Frontal cortex (tissue), 3 donors: ENCODE measurements at regions not wholly inside any gene's neighbourhood (a gene's known extent, or its start where the extent isn't known, plus 50 kb on each side); places are given as distances from the start of the nearest gene placed in this dataset.
A peak's percentile ranks its signal among the peaks of the same experiment; 100 is the strongest.
"Not testable (repeated sequence)": the region's sequence is repeated elsewhere in the genome, so short reads cannot be mapped to it uniquely, and the experiment has no call there.

ENCODE experiments used
- DNase-seq, 2 donors: peaks; one replicate each; pipeline ENCODE4 v3.0.0; 2012; ENCODE audit warnings: low spot score in 2 of 2
- FAIRE-seq: peaks from 2 replicates; lab custom pipeline; 2012; peaks lifted over from hg19 to GRCh38; lab: Jason Lieb, UNC
- donor health status: control.
- donor health status: control.
- donor health status: control.

DNA sequence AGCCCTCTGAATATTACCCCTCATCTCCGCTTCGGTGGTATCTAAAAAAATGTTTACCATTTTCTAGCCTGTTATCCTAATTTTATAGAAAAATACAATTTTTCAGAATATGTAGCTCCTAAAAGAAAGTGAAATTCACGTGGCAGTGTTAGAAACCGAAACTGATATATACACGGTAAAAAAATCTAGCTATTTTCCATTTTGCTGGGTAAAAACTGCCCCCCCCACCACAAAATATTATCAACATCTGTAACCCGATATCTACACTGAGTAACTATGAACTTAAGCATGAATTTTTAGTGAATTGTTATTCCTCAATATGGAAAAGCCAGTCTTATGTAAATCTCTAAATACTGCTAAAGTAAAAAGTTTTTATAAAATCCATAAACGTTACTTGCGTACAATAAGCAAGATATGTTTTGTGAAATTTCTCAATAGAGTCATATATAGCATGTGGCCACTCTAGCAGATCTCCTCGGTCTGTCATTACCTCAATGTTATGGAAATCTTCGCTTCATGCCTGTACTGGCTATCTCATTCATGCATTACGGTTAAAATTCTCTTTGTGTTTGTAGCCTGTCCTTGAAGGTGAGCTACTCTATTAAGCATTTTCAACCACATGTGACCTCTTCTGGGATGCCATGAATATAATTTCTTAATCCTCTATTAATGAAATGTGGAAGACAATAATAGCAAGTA lies 524.2 kb downstream of the TRIB2 start:
- DNase-seq (no peak), FAIRE-seq (no peak)

DNA sequence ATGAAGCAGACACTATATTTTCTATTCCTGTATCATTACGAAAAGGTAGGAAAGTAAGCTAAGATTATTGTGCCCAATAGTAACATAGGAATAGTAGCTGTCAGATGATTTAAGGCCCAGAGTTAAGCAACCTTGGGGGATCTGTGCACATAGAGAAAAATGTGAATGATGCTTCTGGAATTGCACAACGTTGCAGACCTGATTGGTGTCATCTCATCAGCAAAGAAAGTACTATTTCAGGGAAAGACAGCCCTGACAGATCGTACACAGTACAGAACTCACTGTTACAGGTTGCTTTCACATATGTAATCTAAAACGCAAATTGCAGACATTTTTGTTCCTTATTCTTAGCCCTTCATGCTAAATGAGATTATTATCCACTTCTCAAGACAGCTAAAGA lies 535.9 kb downstream of the TRIB2 start:
- FAIRE-seq: no peak
- DNase-seq: no peak

DNA sequence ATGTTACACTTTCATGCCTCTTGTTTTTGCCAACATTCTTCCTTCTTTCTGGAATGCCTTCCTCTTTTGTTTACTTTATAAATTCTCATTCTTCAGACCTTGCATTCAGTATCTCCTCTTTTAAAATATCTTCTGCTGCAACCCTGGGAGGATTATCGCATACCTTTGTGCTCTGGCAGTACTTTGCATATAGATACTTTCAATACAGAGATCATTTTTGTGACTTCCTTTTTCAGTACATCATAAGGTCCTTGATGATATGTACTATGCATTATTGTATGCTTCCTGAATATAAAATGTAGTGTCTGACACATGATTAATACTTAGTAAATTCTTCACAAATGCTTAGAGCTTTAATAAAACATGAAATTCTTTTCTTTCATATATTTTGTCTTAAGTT lies 538.7 kb downstream of the TRIB2 start:
- DNase-seq (no peak), FAIRE-seq (no peak)

DNA sequence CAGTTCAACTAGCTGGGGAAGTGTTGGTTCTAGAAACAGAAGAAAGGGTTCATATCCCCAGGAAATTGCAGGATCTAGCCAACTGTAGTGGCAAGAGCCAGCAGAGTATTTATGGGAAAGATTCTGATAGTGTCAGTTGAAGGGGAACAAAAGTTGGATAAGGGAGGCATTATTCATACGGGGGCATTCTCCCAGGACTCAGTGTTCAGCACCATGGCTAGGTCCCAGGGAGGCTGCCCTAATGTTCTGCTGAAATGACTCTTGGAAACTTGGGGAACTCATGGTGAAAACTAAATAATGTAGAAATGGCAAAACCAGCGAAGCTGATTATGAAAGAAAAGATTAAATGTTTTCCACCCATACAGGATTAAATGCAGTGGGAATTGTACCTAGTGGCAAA lies 543.7 kb downstream of the TRIB2 start:
- no peak for DNase-seq
- no peak for FAIRE-seq

DNA sequence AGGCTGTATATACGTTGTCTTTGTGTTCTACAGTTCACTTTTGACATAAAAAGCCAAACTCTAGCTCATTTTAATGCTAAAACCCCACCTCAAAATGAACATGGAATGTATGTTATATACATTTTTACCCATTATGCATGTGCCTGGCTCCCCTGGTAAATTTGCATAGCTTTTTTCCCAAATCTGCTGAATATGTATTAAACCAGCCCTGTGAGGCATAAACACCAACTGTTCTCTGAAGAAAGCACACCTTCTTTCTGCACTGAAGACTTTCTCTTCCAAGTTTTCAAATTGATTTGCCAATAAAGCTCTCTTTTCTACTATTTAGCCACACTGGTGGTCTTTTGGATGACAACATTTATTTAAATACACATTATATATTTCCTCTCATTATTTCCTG lies 549.4 kb downstream of the TRIB2 start:
- no peak for DNase-seq
- no peak for FAIRE-seq

DNA sequence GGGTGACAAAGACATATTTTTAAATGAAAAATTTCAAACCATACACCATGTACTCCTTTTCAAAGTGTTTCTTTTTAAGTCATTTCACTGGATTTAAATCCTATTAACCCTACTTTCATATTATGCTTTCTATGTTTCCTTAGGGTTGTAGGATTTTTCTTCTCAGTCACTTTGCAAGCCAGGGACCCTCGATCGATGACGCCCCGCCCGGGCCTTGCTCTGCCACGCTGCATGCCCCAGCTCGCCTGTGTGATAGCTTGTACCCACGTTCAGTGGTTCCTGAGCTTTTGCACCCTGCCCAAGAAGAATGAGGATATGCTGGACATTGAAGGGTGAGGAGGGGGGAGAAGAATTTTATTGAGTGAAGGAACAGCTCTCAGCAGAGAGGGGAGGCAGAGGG lies 568.0 kb downstream of the TRIB2 start:
- FAIRE-seq: no peak
- DNase-seq: no peak

DNA sequence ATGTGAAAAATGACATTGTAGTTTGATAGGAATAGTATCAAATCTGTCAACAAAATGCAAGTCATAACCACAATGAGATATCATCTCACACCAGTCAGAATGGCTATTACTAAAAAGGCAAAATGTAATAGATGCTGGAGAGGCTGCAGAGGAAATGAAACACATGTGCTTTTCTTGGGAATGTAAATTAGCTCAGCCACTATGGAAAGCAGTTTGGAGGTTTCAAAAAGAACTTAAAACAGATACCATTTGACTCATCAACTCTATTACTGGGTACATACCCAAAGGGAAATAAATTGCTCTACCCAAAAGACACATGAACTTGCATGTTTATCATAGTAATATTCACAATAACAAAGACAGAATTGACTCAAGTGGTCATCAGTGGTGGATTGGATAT lies 572.6 kb downstream of the TRIB2 start:
- no peak for FAIRE-seq
- DNase-seq: no peak

DNA sequence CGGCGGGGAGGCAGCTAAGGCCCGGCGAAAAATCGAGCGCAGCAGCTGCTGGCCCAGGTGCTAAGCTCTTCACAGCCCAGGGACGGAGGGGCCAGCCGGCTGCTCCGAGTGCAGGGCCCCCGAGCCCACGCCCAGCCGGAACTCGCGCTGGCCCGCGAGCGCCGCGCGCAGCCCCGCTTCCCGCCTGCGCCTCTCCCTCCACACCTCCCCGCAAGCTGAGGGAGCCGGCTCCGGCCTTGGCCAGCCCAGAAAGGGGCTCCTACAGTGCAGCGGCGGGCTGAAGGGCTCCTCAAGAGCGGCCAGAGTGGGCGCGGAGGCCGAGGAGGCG lies 591.7 kb downstream of the TRIB2 start:
- DNase-seq, FAIRE-seq: not testable (repeated sequence)

DNA sequence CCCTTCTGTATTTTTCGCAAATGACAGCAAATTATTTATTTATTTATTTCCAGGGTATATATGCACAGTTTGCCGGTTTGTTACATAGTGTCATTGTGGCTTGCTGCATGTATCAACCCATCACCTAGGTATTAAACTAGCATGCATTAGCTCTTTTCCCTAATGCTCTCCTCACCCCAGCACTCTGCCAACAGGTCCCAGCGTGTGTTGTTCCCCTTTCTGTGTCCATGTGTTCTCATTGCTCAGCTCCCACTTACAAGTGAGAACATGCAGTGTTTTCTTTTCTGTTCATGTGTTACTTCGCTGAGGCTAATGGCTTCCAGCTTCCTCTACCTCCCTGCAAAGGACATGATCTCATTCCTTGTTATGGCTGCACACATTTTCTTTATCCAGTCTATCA lies 592.3 kb downstream of the TRIB2 start:
- no peak for FAIRE-seq
- no peak for DNase-seq

DNA sequence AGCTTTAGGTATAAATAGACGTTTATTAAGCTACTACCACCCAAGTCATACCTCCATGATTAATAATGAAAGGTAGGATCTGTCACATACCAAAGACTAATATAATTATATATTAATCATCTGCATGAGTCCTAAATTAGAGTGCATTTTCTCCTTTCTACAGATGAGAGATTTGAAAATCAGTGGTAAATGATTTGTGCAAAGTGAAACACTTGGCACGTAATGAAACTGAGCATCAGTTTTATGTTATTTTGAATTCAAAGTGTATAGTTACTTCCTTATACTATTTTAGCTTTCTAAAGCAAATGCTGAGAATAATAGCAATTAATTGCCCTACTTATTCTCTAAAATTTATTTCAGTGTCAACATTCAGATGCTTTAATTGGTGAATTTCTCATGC lies 615.3 kb downstream of the TRIB2 start:
- no peak for DNase-seq
- no peak for FAIRE-seq

DNA sequence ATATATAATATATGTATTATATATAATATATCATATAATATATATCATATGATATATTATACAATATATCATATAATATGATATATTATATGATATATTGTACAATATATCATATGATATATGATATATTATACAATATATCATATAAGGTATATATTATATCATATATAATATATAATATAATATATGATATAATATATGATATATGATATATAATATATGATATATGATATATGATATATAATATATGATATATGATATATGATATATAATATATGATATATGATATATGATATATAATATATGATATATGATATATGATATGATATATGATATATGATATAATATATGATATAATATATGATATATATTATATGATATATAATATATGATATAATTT lies 617.3 kb downstream of the TRIB2 start:
- FAIRE-seq: peak; percentile 100
- DNase-seq: not testable (repeated sequence)

DNA sequence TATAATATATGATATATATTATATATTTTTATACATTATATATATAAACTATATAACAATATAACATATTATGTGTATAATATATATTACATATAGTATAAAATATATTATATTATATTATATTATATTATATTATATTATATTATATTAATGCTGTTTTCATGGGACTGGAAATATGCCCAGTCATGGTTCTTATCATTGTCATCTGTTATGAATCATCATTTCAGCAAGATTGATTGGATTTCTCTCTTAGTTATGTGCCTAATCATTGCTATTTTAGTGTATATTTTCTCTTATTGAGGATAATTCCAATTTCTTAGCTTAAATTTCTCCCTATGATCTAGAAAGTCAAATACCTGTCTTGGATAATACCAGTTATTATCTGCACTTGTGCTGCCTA lies 617.8 kb downstream of the TRIB2 start:
- FAIRE-seq (no peak), DNase-seq (no peak)

DNA sequence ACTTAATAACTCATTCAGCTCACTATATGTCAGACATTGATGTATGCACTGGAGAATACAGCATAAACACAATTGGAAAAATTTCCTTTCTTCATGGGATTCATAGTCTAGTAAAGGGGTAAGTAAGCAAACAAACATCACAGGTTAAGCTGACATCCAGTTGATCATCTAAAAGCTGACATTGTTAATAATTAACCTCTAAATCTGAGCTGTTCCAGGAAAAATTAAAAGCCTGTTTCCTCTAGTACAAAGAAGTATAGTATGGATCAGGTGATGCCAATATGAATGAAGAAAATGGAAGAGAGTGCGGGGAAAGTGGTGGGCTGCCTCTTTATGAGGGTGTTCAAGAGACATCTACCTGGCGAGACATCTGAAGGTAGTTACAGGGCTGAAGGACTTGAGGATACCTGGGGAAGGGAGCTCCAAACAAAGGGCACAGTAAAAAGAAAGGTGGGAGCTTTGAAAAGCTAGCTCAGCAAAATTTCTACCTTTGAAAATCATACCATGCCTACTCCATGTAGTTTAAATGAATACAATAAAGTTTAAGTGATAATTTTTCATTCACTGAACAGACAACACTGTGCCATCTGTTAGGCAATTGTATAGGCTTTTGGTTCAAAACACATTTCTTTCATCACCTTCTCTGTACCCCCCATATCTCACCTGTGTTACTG lies 619.3 kb downstream of the TRIB2 start:
- FAIRE-seq (no peak), DNase-seq (no peak)

DNA sequence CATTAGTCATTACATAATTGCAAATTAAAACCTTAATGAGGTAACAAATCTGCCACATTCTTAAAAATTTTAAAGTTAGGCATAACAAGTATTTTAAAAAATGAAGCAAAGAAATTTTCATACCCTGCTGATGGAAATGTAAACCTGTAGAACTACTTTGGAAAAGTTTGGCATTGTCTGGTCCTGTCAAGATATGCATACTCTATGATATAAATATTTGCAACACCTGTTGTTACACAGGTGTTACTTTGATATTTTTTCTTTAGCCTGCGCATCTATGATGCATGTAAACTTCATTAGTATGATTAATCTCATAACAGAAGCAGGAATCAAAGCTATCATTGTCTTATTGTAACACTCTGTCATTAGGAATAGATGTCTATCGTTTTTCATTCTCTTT lies 634.3 kb downstream of the TRIB2 start:
- DNase-seq (no peak), FAIRE-seq (no peak)

DNA sequence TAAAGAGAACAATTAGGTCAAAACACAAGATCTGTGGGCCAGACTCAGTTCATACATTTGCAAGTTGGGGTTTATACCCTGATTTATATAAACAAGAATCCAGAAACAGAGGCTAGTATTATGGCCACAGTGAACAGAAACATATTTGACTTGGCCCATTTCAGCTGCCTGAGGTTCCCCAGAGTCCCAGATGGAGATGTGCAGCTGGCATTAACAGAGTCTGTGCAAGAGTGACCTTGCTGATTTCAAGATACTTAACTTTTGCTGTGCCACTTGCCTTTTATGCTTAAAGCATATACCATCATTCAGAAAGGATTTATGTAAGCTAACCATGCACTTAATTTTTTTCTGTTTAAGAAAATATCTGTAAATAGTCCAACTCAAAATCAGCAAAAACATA lies 636.3 kb downstream of the TRIB2 start:
- no peak for DNase-seq
- no peak for FAIRE-seq

DNA sequence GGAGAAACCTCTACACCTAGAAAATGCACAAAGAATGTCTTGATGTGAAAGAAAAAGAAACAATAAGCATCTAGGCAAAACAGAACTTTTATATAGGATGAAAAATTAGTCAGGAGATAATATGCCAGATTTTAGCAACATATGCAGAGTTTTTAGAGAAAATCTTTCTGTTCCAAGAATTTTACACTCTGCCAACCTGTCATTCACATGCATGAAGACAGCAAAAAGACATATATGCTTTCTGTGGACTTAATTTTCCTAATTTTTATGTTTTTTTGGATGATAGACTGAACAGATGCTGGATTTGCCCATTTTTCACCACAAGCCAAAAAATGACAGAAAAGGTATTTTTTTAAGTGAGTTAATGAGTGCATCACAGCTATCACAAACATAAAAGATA lies 637.3 kb downstream of the TRIB2 start:
- DNase-seq: no peak
- FAIRE-seq: no peak

DNA sequence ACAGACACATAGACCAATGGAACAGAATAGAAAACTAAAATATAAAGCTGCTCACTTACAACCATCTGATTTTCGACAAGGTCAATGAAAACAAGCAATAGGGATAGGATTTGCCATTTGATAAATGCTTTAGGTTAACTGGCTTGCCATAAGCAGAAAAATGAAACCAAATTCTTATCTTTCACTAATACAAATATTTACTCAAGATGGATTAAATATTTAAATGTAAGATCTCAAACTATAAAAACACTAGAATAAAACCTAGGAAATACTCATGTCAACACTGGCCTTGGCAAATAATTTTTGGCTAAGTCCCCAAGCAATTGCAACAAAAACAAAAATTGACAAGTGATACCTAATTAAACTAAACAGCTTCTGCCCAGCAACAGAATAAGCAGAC lies 665.2 kb downstream of the TRIB2 start:
- peak; percentile 39 for FAIRE-seq
- not testable (repeated sequence) for DNase-seq

DNA sequence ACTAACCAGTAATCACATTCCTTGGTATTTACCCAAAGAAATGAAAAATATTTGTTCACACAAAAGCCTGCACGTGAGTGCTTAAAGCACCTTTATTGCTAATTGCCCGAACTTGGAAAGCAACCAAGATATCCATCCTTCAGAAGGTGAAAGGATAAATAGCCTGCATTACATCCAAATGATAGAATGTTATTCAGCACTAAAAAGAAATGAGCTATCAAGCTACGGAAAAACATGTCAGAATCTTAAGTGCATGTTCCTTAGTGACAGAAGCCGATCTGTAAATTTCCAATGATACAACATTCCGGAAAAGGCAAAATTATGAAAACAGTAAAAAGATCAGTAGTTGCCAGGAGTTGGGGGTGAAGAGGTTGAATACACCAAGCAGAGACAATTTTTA lies 672.4 kb downstream of the TRIB2 start:
- FAIRE-seq, DNase-seq: not testable (repeated sequence)

DNA sequence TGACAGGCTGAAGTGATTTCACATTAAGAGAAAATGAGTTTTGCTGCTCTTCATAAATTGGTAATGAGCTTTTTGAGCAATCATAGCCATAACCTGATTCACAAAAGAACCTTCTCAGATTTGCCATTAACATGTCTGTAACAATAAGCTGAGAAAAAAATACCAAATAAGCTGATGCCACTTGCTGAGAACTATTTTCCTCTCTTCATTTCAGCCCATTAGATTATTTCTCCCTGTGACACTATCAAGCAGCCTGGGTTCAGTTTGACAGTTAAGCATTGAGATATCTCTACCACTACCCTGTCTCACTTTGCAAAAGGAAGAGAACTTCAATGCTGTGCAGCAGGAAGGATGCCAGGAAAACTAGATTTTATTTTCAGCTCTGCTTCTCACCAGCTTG lies 673.9 kb downstream of the TRIB2 start:
- FAIRE-seq (no peak), DNase-seq (no peak)

DNA sequence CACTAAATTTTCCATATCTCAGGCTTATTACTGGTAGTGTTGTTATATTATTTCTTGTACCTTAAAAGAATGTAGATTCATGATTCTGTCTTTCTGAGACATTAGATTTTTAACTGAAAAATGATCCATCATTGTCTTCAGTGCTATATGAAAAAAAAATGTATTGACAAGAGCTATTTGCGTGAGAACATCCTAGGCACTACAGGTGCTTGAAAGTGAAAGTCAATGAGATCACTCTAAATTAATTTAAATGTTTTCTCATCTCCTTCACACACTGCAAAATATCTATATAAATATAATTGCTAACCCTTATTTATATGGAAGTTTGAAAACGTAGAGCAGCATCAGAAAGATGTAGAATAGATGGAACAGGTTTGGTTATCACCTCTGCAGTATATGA lies 684.6 kb downstream of the TRIB2 start:
- FAIRE-seq: no peak
- DNase-seq: no peak

DNA sequence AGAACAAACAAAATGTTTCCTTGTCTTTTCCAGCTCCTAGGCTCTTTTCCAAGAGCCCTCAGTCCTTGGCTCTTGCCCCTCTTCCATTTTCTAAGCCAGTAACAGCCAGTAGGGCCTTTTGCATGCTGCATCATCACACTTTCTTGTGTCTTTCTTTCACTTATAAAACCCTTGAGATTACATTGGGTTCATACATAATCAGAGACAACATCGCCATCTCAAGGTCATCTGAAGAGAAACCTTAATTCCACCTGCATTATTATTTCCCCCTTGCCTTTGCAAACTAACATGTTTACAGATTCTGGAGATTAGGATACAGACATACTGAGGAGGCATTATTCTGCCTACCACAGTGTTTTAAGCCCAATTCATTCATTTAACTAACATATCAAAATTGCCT lies 697.3 kb downstream of the TRIB2 start:
- DNase-seq: no peak
- FAIRE-seq: no peak

DNA sequence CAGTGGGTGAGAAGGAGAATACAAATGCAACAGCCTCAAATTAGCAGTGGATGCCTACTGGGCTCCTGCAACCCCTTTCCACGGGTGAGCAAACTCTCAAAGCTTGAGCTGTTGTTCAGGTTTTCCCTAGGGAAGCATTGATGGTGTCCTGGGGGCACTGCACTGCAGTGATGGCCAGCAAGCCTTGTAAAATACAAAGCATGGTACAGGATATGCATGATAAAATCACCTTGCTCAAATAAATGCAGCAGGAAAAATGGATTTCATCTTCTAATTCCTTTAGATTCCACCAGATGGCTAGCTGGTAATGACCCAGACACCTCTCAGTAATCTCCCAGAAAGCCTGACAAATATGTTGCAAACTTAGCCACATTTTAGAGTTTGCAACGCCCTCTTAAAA lies 698.2 kb downstream of the TRIB2 start:
- DNase-seq (no peak), FAIRE-seq (no peak)
